ENCODE measurements at regions not wholly inside any gene's neighbourhood (a gene's known extent, or its start where the extent isn't known, plus 50 kb on each side); places are given as distances from the start of the nearest gene placed in this dataset.

DNA sequence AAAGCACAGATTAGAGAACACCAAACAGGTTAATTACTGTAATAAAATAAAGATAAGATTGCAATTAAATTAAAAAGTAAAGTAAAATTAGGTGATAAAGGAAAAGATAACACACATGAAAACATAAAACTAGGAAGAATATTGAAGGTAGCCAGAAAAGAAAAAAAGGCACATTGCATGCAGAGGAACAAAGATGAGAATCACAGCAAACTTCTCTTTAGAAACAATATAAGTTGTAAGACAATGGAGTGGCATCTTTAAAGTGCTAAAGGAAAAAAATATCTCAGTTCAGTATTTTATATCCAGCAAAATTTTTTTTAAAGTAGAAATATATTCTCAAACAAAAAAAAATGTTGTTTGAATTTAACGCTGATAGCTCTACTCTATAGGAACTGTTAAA is 366.0 kb downstream of the CPS1 start:
- TF ChIP-seq, protein P1, sequence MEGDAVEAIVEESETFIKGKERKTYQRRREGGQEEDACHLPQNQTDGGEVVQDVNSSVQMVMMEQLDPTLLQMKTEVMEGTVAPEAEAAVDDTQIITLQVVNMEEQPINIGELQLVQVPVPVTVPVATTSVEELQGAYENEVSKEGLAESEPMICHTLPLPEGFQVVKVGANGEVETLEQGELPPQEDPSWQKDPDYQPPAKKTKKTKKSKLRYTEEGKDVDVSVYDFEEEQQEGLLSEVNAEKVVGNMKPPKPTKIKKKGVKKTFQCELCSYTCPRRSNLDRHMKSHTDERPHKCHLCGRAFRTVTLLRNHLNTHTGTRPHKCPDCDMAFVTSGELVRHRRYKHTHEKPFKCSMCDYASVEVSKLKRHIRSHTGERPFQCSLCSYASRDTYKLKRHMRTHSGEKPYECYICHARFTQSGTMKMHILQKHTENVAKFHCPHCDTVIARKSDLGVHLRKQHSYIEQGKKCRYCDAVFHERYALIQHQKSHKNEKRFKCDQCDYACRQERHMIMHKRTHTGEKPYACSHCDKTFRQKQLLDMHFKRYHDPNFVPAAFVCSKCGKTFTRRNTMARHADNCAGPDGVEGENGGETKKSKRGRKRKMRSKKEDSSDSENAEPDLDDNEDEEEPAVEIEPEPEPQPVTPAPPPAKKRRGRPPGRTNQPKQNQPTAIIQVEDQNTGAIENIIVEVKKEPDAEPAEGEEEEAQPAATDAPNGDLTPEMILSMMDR (IDR thresholded peaks at IDR 0.05) = no peak
- TF ChIP-seq POLR2AphosphoS5 (IDR thresholded peaks at IDR 0.05) (no peak), POLR2A (IDR thresholded peaks at IDR 0.05) (no peak), EP300 (IDR thresholded peaks at IDR 0.05) (no peak)

Measured in stomach (tissue), 4 donors.